Bronchial epithelial cell (primary cell): ENCODE measurements at regions not wholly inside any gene's neighbourhood (a gene's known extent, or its start where the extent isn't known, plus 50 kb on each side); places are given as distances from the start of the nearest gene placed in this dataset.
A peak's percentile ranks its signal among the peaks of the same experiment; 100 is the strongest.
"Not testable (repeated sequence)": the region's sequence is repeated elsewhere in the genome, so short reads cannot be mapped to it uniquely, and the experiment has no call there.

Source experiments
- DNase-seq: peaks from one replicate; pipeline ENCODE4 v3.0.0-alpha.2; 2010; ENCODE audit warnings: low read depth
- FAIRE-seq: peaks from 2 replicates; lab custom pipeline; 2011; peaks lifted over from hg19 to GRCh38; lab: Jason Lieb, UNC
- H3K27me3 ChIP-seq: 2 replicates; pipeline ENCODE4 v1.5.1; 2011; ENCODE audit warnings: low read length; ENCODE audit not compliant: control insufficient read depth, insufficient read depth
- H3K36me3 ChIP-seq: 2 replicates; pipeline ENCODE4 v1.5.1; 2011; ENCODE audit warnings: low read length; ENCODE audit not compliant: control insufficient read depth, insufficient read depth
- H3K4me3 ChIP-seq: 2 replicates; pipeline ENCODE4 v1.5.1; 2011; ENCODE audit warnings: mild to moderate bottlenecking, low read depth, low read length, control low read depth
- CTCF ChIP-seq: IDR thresholded peaks from 2 replicates; pipeline ENCODE4 v1.5.1; 2011; ENCODE audit warnings: mild to moderate bottlenecking, moderate library complexity, low read length, control low read depth, inconsistent platforms; ENCODE audit not compliant: insufficient read depth, severe bottlenecking

- DNase-seq = peak; percentile 53
- no peak for FAIRE-seq
- no peaks in the 10 kb centered on the region for H3K27me3 ChIP-seq
- no peak for TF ChIP-seq CTCF
- H3K36me3 ChIP-seq = no peaks in the 10 kb centered on the region
- no peak overlapping the region for H3K4me3 ChIP-seq
Measured at GRCh38 chr6:90458353-90459224, 128.3 kb downstream of the MAP3K7 start.

GRCh38 chr6:90457867-90458259 is 129.0 kb downstream of the MAP3K7 start:
- no peak for TF ChIP-seq CTCF
- no peak for DNase-seq
- H3K36me3 ChIP-seq = no peaks in the 10 kb centered on the region
- H3K4me3 ChIP-seq = no peak overlapping the region
- H3K27me3 ChIP-seq = no peaks in the 10 kb centered on the region
- FAIRE-seq = no peak

DNA sequence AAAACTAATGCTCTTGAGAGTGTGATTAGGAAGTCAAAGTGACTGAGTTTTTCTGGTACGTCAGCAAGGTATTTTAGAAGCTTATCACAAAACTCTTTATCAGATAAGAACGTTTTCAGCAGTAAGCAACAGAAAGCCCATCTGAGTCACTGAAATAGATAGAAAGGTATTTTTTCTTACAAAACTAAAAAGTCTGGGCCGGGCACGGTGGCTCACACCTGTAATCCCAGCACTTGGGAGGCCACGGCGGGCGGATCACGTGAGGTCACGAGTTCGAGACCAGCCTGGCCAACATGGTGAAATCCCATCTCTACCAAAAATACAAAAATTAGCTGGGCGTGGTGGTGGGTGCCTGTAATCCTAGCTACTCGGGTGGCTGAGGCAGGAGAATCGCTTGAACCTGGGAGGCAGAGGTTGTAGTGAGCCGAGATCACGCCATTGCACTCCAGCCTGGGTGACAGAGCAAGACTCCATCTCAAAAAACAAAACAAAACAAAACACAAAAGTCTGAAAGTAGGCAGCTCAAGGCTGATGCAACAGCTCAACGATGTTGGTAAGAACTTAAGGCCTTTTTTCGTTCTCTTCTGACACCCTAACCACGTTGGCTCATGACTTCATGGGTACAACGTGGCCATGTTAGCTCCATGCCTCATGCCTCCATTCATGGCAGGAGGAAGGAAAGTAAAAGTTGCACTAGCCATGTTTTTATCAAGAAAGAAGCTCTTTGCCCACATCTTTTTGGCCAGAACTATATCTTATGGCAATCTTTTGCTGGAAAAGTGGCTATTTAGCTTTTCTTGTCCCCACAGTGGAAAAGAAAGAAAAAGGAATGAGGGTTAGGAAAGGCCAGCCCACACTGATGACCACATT is 129.6 kb downstream of the MAP3K7 start:
- H3K4me3 ChIP-seq, H3K36me3 ChIP-seq, H3K27me3 ChIP-seq, FAIRE-seq, DNase-seq: not testable (repeated sequence)

- H3K27me3 ChIP-seq = no peaks in the 10 kb centered on the region
- H3K4me3 ChIP-seq = no peak overlapping the region
- no peak for TF ChIP-seq CTCF
- DNase-seq = no peak
- no peak for FAIRE-seq
- no peaks in the 10 kb centered on the region for H3K36me3 ChIP-seq
Measured at GRCh38 chr6:90456001-90456400, 130.9 kb downstream of the MAP3K7 start.

DNA sequence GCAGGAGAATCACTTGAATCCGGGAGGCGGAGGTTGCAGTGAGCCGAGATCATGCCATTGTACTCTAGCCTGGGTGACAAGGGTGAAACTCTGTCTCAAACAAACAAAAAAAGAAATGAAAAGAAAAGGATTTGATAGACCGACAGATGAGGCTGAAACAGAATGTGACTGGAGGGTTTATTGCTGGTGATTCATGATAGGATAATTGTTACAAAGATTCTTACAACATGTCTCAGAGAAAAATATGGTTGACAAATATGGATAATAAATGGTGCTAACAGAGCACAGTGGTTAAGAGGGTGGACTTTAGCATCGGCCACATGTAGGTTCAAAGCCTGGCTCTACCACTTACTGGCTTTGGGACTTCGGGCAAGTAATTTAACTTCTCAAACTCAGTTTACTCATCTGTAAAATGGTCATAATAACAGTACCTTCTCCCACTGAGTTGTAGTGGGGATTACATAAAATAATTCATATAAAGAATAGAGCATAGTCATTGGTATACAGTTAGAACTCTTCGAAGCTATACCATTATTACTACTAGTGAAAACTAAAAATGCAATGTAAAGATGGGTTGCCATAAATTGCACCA is 131.9 kb downstream of the MAP3K7 start:
- TF ChIP-seq CTCF = no peak
- Histone ChIP-seq H3K27me3 (no peaks in the 10 kb centered on the region), H3K36me3 (no peaks in the 10 kb centered on the region), H3K4me3 (no peak overlapping the region)
- no peak for FAIRE-seq
- peak; percentile 41 for DNase-seq

DNA sequence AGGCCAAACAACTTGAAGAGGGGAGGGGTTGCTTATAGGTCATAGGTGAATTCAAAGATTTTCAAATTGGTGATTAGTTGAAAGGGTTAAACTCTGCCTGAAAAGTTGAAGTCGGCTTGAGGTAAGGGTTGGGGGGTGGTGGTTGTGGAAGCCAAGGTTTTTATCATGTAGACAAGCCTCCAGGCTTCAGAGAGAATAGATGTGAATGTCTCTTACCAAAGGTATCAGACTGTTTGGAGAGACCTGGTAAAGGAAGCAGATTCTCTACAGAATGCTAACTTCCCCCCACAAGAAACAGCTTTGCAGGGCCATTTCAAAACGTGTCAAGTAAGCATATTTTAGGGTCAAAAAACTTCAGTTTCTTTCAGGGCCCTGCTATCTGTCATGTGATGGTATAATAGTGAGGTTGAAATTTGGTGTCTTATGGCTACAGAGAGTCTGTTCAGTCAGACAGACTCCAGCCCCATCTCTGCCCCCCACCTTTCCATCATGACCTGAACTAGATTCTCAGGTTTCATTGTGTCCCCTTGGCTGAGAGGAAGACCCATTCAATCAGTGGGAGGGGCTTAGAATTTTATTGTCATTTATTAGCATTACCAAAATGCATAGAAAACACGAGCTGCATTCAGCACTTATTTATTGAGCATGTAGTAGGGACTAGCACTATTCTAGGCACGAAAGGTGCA is 136.5 kb downstream of the MAP3K7 start:
- no peak for FAIRE-seq
- H3K4me3 ChIP-seq = no peak overlapping the region
- DNase-seq = no peak
- H3K36me3 ChIP-seq = no peaks in the 10 kb centered on the region
- no peaks in the 10 kb centered on the region for H3K27me3 ChIP-seq
- no peak for TF ChIP-seq CTCF
